K562 (cell line): ENCODE measurements at regions not wholly inside any gene's neighbourhood (a gene's known extent, or its start where the extent isn't known, plus 50 kb on each side); places are given as distances from the start of the nearest gene placed in this dataset.

Experiments
- ATAC-seq: fragments of 200-7000 bp; cut with Tn5 transposase; 3 replicates; pipeline ENCODE4 v1.9.1; 2020; ENCODE audit warnings: moderate library complexity
- BruUV-seq: library from RNA; stranded (reverse); fragments of 400-500 nt; replicated peaks from 2 replicates; lab custom pipeline; 2021; lab: Mats Ljungman, UMichigan
- CTCF ChIA-PET: fragments of 300-600 bp; formaldehyde crosslinking; extraction: SDS; loops from one replicate; lab custom pipeline; 2021; ENCODE audit warnings: low intra/inter-chr PET ratio; lab: Yijun Ruan, JAX
- POLR2A ChIA-PET: fragments of 300-600, 350-650 bp; sonication (Branson Sonifier 250); formaldehyde crosslinking; extraction: SDS; loops from one replicate; lab custom pipeline; 2021; ENCODE audit warnings: antibody characterized with exemption, inconsistent platforms; lab: Yijun Ruan, JAX
- DNase-seq, 4 experiments: peaks; one replicate each; pipeline versions ENCODE4 v3.0.0 to v3.0.0-alpha.2; 2011 to 2018; ENCODE audit warnings: low spot score in 3 of 4, mixed read lengths in 3 of 4; ENCODE audit errors: extremely low read depth in 1 of 4
- FAIRE-seq: peaks from 2 replicates; lab custom pipeline; 2011; peaks lifted over from hg19 to GRCh38; lab: Jason Lieb, UNC
- H2AFZ ChIP-seq: 2 replicates; pipeline ENCODE4 v1.6.0; 2011; ENCODE audit warnings: low read depth, low read length, control low read depth, inconsistent platforms
- H3K27ac ChIP-seq: fragments of 200-600 bp; 3 replicates; pipeline ENCODE4 v1.8.0; 2011; ENCODE audit warnings: low read depth, mild to moderate bottlenecking, control low read depth, inconsistent platforms, low read length, moderate library complexity, mixed read lengths; ENCODE audit errors: extremely low read depth
- H3K27me3 ChIP-seq, 2 experiments: fragments of 300-600 bp in 1 of 2; 2 replicates in 1 of 2; 3 replicates in 1 of 2; pipeline versions ENCODE4 v1.6.0 to v1.8.0; 2011; ENCODE audit warnings: inconsistent platforms in 2 of 2, low read length in 2 of 2, mild to moderate bottlenecking in 1 of 2, mixed read lengths in 1 of 2, moderate library complexity in 1 of 2; ENCODE audit not compliant: control insufficient read depth in 2 of 2, insufficient read depth in 2 of 2
- H3K36me3 ChIP-seq: fragments of 300-600 bp; 3 replicates; pipeline ENCODE4 v1.8.0; 2011; ENCODE audit warnings: mild to moderate bottlenecking, low read length, inconsistent platforms; ENCODE audit not compliant: control insufficient read depth, insufficient read depth
- H3K4me1 ChIP-seq, 2 experiments: fragments of 200-600 bp in 1 of 2; replicated peaks in 1 of 2; 2 replicates in 1 of 2; 3 replicates in 1 of 2; pipeline versions ENCODE4 v1.5.1 to v1.8.0; 2011; ENCODE audit warnings: inconsistent platforms in 2 of 2, low read length in 2 of 2, mild to moderate bottlenecking in 1 of 2, mixed read lengths in 1 of 2, moderate library complexity in 1 of 2; ENCODE audit not compliant: control insufficient read depth in 2 of 2, insufficient read depth in 2 of 2
- H3K4me2 ChIP-seq: 2 replicates; pipeline ENCODE4 v1.6.1; 2011; ENCODE audit warnings: low read length, control low read depth, inconsistent platforms, mixed read lengths; ENCODE audit not compliant: insufficient read depth
- H3K4me3 ChIP-seq: fragments of 200-600 bp; sonication (generic), shearing (Covaris generic); 2 replicates; pipeline ENCODE4 v1.5.1; 2016; ENCODE audit warnings: control low read depth, inconsistent platforms
- H3K79me2 ChIP-seq: fragments of 200-600 bp; 3 replicates; pipeline ENCODE4 v1.8.0; 2011; ENCODE audit warnings: low read length, inconsistent platforms; ENCODE audit not compliant: control insufficient read depth, insufficient read depth
- H3K9ac ChIP-seq, 2 experiments: 2 replicates each; pipeline versions ENCODE4 v1.6.0 to v1.6.1; 2011; ENCODE audit warnings: low read depth in 2 of 2, low read length in 2 of 2, control low read depth in 1 of 2, inconsistent platforms in 1 of 2, mild to moderate bottlenecking in 1 of 2, mixed read lengths in 1 of 2; ENCODE audit not compliant: insufficient read depth in 1 of 2
- H3K9me1 ChIP-seq: one replicate; pipeline ENCODE4 v1.6.0; 2011; ENCODE audit warnings: inconsistent platforms, mild to moderate bottlenecking, low read length, moderate library complexity; ENCODE audit not compliant: control insufficient read depth, insufficient read depth
- H3K9me3 ChIP-seq: replicated peaks from 2 replicates; pipeline ENCODE4 v1.5.1; 2011; ENCODE audit warnings: low read depth, low read length, inconsistent platforms; ENCODE audit not compliant: control insufficient read depth, insufficient read depth
- H4K20me1 ChIP-seq: replicated peaks from 2 replicates; pipeline ENCODE4 v1.6.1; 2011; ENCODE audit warnings: low read length, inconsistent platforms, mixed read lengths; ENCODE audit not compliant: control insufficient read depth, insufficient read depth
- CHAMP1 ChIP-seq: fragments of 450-650 bp; IDR thresholded peaks from 2 replicates; pipeline ENCODE4 v1.6.1; 2016; ENCODE audit warnings: mild to moderate bottlenecking
- CLOCK ChIP-seq: fragments of 250-450 bp; sonication (Bioruptor Pico); IDR thresholded peaks from 2 replicates; pipeline ENCODE4 v1.4.0; 2020; ENCODE audit warnings: mild to moderate bottlenecking, moderate library complexity, borderline replicate concordance
- CTCFL ChIP-seq: IDR thresholded peaks from 2 replicates; pipeline ENCODE4 v1.6.1; 2011; ENCODE audit warnings: borderline replicate concordance, low read depth, mild to moderate bottlenecking, moderate library complexity, low read length; ENCODE audit not compliant: insufficient read depth, poor library complexity, severe bottlenecking
- FOXA1 ChIP-seq: fragments of 450-650 bp; IDR thresholded peaks from 2 replicates; pipeline ENCODE4 v1.6.1; 2016; ENCODE audit warnings: mild to moderate bottlenecking, borderline replicate concordance
- HDAC1 ChIP-seq, 2 experiments: fragments of 450-650 bp; IDR thresholded peaks; 2 replicates each; pipeline ENCODE4 v1.6.1; 2016 to 2017; ENCODE audit warnings: inconsistent platforms in 1 of 2, mild to moderate bottlenecking in 1 of 2, moderate library complexity in 1 of 2
- IRF9 ChIP-seq: fragments of 450-650 bp; IDR thresholded peaks from 2 replicates; pipeline ENCODE4 v1.6.1; 2016; ENCODE audit warnings: missing biosample characterization, missing genetic modification characterization
- JUN ChIP-seq, 2 experiments: sonication (generic) in 1 of 2; formaldehyde crosslinking in 1 of 2; IDR thresholded peaks; 2 replicates each; pipeline versions ENCODE4 v1.6.1 to v1.8.0; 2012 to 2022; ENCODE audit warnings: borderline replicate concordance in 2 of 2, mild to moderate bottlenecking in 2 of 2, improper control_type of control experiment in 1 of 2, low read depth in 1 of 2, low read length in 1 of 2, missing genetic modification reagents in 1 of 2
- NCOA4 ChIP-seq: fragments of 450-650 bp; IDR thresholded peaks from 2 replicates; pipeline ENCODE4 v1.6.1; 2018; ENCODE audit warnings: mild to moderate bottlenecking; ENCODE audit not compliant: partially characterized antibody
- NR2C2 ChIP-seq, 2 experiments: fragments of 200-800 bp in 1 of 2; sonication (Bioruptor generic) in 1 of 2; sonication (generic) in 1 of 2; formaldehyde crosslinking in 1 of 2; IDR thresholded peaks; 2 replicates each; pipeline versions ENCODE4 v1.6.1 to v1.8.0; 2016 to 2022; ENCODE audit warnings: mild to moderate bottlenecking in 1 of 2, missing compliant biosample characterization in 1 of 2, missing genetic modification characterization in 1 of 2, missing genetic modification reagents in 1 of 2
- TAF15 ChIP-seq: fragments of 200-400 bp; formaldehyde crosslinking; IDR thresholded peaks from 2 replicates; pipeline ENCODE4 v1.6.1; 2017; ENCODE audit warnings: mild to moderate bottlenecking, low read depth, low read length, moderate library complexity
- ZC3H11A ChIP-seq: IDR thresholded peaks from 2 replicates; pipeline ENCODE4 v1.6.1; 2012; ENCODE audit warnings: low read depth, low read length, improper control_type of control experiment
- ZNF3 ChIP-seq: fragments of 250-450 bp; sonication (Bioruptor Pico); IDR thresholded peaks from 2 replicates; pipeline ENCODE4 v1.5.0; 2021; ENCODE audit warnings: mild to moderate bottlenecking, moderate library complexity
- ZNF436 ChIP-seq: fragments of 250-450, 450-650 bp; sonication (Bioruptor Pico); formaldehyde crosslinking; IDR thresholded peaks from 2 replicates; pipeline ENCODE4 v1.7.0; 2020; ENCODE audit warnings: mild to moderate bottlenecking
- ZNF766 ChIP-seq: fragments of 200-800 bp; sonication (Bioruptor generic); conservative IDR thresholded peaks from 2 replicates; pipeline ENCODE4 v1.6.1; 2016; ENCODE audit warnings: missing genetic modification characterization, missing compliant biosample characterization
- WGBS: fragments of 100-300 bp; shearing (Covaris generic); methylation state at CpG from one replicate; pipeline ENCODE4 v1.1.6; 2016; ENCODE audit warnings: low coverage, mixed read lengths; ENCODE audit not compliant: insufficient coverage; ENCODE audit errors: missing lambda C conversion rate; 5-methylcytosine and 5-hydroxymethylcytosine counted together
- in situ Hi-C: fragments of 300-500 bp; cut with MboI; formaldehyde crosslinking; loops from 4 replicates; pipeline ENCODE4 v1.15.0; 2018; ENCODE audit warnings: inconsistent platforms, mixed read lengths
- intact Hi-C: fragments of 100-400 bp; cut with micrococcal nuclease; formaldehyde crosslinking; loops from 2 replicates; pipeline ENCODE4 v1.14.2; 2022

DNA sequence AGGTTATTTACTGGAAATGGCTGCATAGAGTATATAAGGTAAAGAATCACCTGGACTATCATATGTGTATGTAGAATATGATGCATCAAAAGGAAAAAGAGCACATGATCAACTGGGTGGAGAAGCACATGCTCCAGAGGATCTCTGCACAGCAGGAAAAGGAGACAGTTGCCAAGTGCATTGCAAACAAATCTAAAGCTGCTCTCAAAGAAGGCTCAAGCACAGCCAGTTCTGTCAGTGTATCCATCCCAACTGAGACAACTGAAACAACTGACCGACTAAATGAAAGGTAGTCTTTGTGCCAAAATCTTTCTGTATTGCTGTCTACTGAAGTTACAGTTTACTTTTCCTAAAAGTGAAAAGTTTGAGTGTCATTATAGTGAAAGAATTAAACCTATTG lies 83.2 kb upstream of the SGCE start:
- Histone ChIP-seq H3K4me1 (no peaks in the 10 kb centered on the region), H3K27ac (no peak overlapping the region), H3K36me3 (no peaks in the 10 kb centered on the region), H3K9ac (no peak overlapping the region), H2AFZ (no peak overlapping the region), H3K4me2 (no peak overlapping the region), H3K9me1 (no peaks in the 10 kb centered on the region), H3K4me3 (no peak overlapping the region), H3K9me3 (no peaks in the 10 kb centered on the region), H3K27me3 (no peaks in the 10 kb centered on the region), H4K20me1 (no peaks in the 10 kb centered on the region), H3K79me2 (no peaks in the 10 kb centered on the region)
- CTCF ChIA-PET: no interaction called here
- in situ Hi-C loops (no loop called here), intact Hi-C loops (no loop called here)
- no TSS peak for BruUV-seq
- ATAC-seq: no peak
- FAIRE-seq: no peak
- 5% methylated on average over 1 of the region's 1 CpG for WGBS
- DNase-seq: no peak
- POLR2A ChIA-PET: no interaction called here
- TF ChIP-seq FOXA1: no peak
- no peak for TF ChIP-seq HDAC1 (IDR thresholded peaks at IDR 0.05)
- TF ChIP-seq ZNF3 (CRISPR knock-in tag): no peak
- TF ChIP-seq ZC3H11A: no peak
- TF ChIP-seq ZNF436 (CRISPR knock-in tag): no peak
- no peak for TF ChIP-seq ZNF766 (CRISPR knock-in tag)
- TF ChIP-seq CLOCK (CRISPR knock-in tag): no peak
- TF ChIP-seq NCOA4: no peak
- no peak for TF ChIP-seq IRF9 (tag)
- TF ChIP-seq TAF15: no peak
- TF ChIP-seq CHAMP1: no peak
- no peak for TF ChIP-seq JUN (IDR thresholded peaks at IDR 0.05; ENCODE audit: borderline replicate concordance, low read depth, low read length)
- no peak for TF ChIP-seq JUN (CRISPR knock-in tag; IDR thresholded peaks at IDR 0.05; ENCODE audit: borderline replicate concordance)
- TF ChIP-seq NR2C2 (CRISPR knock-in tag; IDR thresholded peaks at IDR 0.05): no peak
- TF ChIP-seq NR2C2 (tag; IDR thresholded peaks at IDR 0.05): no peak
- TF ChIP-seq CTCFL: no peak
